ENCODE measurements at regions not wholly inside any gene's neighbourhood (a gene's known extent, or its start where the extent isn't known, plus 50 kb on each side); places are given as distances from the start of the nearest gene placed in this dataset.

- no peak for TF ChIP-seq BHLHE40 (IDR thresholded peaks at IDR 0.05; ENCODE audit: low read depth, low read length)
- TF ChIP-seq, protein P1, sequence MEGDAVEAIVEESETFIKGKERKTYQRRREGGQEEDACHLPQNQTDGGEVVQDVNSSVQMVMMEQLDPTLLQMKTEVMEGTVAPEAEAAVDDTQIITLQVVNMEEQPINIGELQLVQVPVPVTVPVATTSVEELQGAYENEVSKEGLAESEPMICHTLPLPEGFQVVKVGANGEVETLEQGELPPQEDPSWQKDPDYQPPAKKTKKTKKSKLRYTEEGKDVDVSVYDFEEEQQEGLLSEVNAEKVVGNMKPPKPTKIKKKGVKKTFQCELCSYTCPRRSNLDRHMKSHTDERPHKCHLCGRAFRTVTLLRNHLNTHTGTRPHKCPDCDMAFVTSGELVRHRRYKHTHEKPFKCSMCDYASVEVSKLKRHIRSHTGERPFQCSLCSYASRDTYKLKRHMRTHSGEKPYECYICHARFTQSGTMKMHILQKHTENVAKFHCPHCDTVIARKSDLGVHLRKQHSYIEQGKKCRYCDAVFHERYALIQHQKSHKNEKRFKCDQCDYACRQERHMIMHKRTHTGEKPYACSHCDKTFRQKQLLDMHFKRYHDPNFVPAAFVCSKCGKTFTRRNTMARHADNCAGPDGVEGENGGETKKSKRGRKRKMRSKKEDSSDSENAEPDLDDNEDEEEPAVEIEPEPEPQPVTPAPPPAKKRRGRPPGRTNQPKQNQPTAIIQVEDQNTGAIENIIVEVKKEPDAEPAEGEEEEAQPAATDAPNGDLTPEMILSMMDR (conservative IDR thresholded peaks at IDR 0.05; ENCODE audit: low read depth, low read length) = no peak
- no peak for TF ChIP-seq USF2 (IDR thresholded peaks at IDR 0.05; ENCODE audit: low read depth, low read length)
- no peak for TF ChIP-seq POLR2A (IDR thresholded peaks at IDR 0.05; ENCODE audit: low read depth, low read length)
- TF ChIP-seq RFX5 (IDR thresholded peaks at IDR 0.05; ENCODE audit: low read depth, low read length) = no peak
- no peak for TF ChIP-seq ELK1 (IDR thresholded peaks at IDR 0.05; ENCODE audit: borderline replicate concordance, low read depth, low read length)
- TF ChIP-seq RAD21 (IDR thresholded peaks at IDR 0.05; ENCODE audit: low read length) = no peak
- no peak for TF ChIP-seq FOS (IDR thresholded peaks at IDR 0.05; ENCODE audit: low read depth, low read length)
- no peak for TF ChIP-seq NFE2L2 (IDR thresholded peaks at IDR 0.05; ENCODE audit: low read depth, low read length)
- TF ChIP-seq MAFK (IDR thresholded peaks at IDR 0.05; ENCODE audit: low read depth, low read length) = no peak
These were observed 70.3 kb upstream of the SMAD3 start for GRCh38 chr15:66994927-66995656.
